ENCODE measurements at regions not wholly inside any gene's neighbourhood (a gene's known extent, or its start where the extent isn't known, plus 50 kb on each side); places are given as distances from the start of the nearest gene placed in this dataset.

- ATAC-seq (ENCODE audit: low read depth), result no peak
- H3K9me3 ChIP-seq (ENCODE audit: severe bottlenecking), result no peaks in the 10 kb centered on the region
- no peaks in the 10 kb centered on the region for H3K4me1 ChIP-seq (ENCODE audit: insufficient read depth, poor library complexity, severe bottlenecking)
- H3K36me3 ChIP-seq (ENCODE audit: low read depth), result no peaks in the 10 kb centered on the region
- H3K27ac ChIP-seq (ENCODE audit: poor library complexity, severe bottlenecking), result no peak overlapping the region
- no peaks in the 10 kb centered on the region for H3K27me3 ChIP-seq (ENCODE audit: insufficient read depth, poor library complexity, severe bottlenecking)
- DNase-seq (ENCODE audit: low spot score), result no peak
- H3K4me3 ChIP-seq (ENCODE audit: severe bottlenecking), result no peak overlapping the region
- TF ChIP-seq CTCF (IDR thresholded peaks at IDR 0.05; ENCODE audit: poor library complexity, severe bottlenecking), result no peak
These were observed 594.1 kb upstream of the FAT1 start for GRCh38 chr4:187317799-187318198.

- no peak for TF ChIP-seq CTCF (IDR thresholded peaks at IDR 0.05; ENCODE audit: poor library complexity, severe bottlenecking)
- Histone ChIP-seq H3K27ac (ENCODE audit: poor library complexity, severe bottlenecking) (no peak overlapping the region), H3K9me3 (ENCODE audit: severe bottlenecking) (no peaks in the 10 kb centered on the region), H3K36me3 (ENCODE audit: low read depth) (no peaks in the 10 kb centered on the region), H3K27me3 (ENCODE audit: insufficient read depth, poor library complexity, severe bottlenecking) (no peaks in the 10 kb centered on the region), H3K4me3 (ENCODE audit: severe bottlenecking) (no peak overlapping the region), H3K4me1 (ENCODE audit: insufficient read depth, poor library complexity, severe bottlenecking) (no peaks in the 10 kb centered on the region)
- DNase-seq (ENCODE audit: low spot score), result no peak
- ATAC-seq (ENCODE audit: low read depth), result no peak
These were observed 598.1 kb upstream of the FAT1 start for GRCh38 chr4:187321711-187322110.

GRCh38 chr4:187332141-187332540 lies 608.5 kb upstream of the FAT1 start:
- H3K36me3 ChIP-seq (ENCODE audit: low read depth), result no peaks in the 10 kb centered on the region
- H3K4me1 ChIP-seq (ENCODE audit: insufficient read depth, poor library complexity, severe bottlenecking), result no peaks in the 10 kb centered on the region
- TF ChIP-seq CTCF (IDR thresholded peaks at IDR 0.05; ENCODE audit: poor library complexity, severe bottlenecking), result no peak
- H3K27ac ChIP-seq (ENCODE audit: poor library complexity, severe bottlenecking), result no peak overlapping the region
- no peak for ATAC-seq (ENCODE audit: low read depth)
- no peaks in the 10 kb centered on the region for H3K9me3 ChIP-seq (ENCODE audit: severe bottlenecking)
- no peaks in the 10 kb centered on the region for H3K27me3 ChIP-seq (ENCODE audit: insufficient read depth, poor library complexity, severe bottlenecking)
- H3K4me3 ChIP-seq (ENCODE audit: severe bottlenecking), result no peak overlapping the region
- no peak for DNase-seq (ENCODE audit: low spot score)

GRCh38 chr4:187333151-187333550 lies 609.5 kb upstream of the FAT1 start:
- Histone ChIP-seq H3K36me3 (ENCODE audit: low read depth) (no peaks in the 10 kb centered on the region), H3K9me3 (ENCODE audit: severe bottlenecking) (no peaks in the 10 kb centered on the region), H3K27ac (ENCODE audit: poor library complexity, severe bottlenecking) (no peak overlapping the region), H3K27me3 (ENCODE audit: insufficient read depth, poor library complexity, severe bottlenecking) (no peaks in the 10 kb centered on the region), H3K4me1 (ENCODE audit: insufficient read depth, poor library complexity, severe bottlenecking) (no peaks in the 10 kb centered on the region), H3K4me3 (ENCODE audit: severe bottlenecking) (no peak overlapping the region)
- no peak for TF ChIP-seq CTCF (IDR thresholded peaks at IDR 0.05; ENCODE audit: poor library complexity, severe bottlenecking)
- ATAC-seq (ENCODE audit: low read depth) (no peak), DNase-seq (ENCODE audit: low spot score) (no peak)

- Histone ChIP-seq H3K9me3 (ENCODE audit: severe bottlenecking) (no peaks in the 10 kb centered on the region), H3K27ac (ENCODE audit: poor library complexity, severe bottlenecking) (no peak overlapping the region), H3K4me3 (ENCODE audit: severe bottlenecking) (no peak overlapping the region), H3K27me3 (ENCODE audit: insufficient read depth, poor library complexity, severe bottlenecking) (no peaks in the 10 kb centered on the region), H3K4me1 (ENCODE audit: insufficient read depth, poor library complexity, severe bottlenecking) (no peaks in the 10 kb centered on the region), H3K36me3 (ENCODE audit: low read depth) (no peaks in the 10 kb centered on the region)
- no peak for TF ChIP-seq CTCF (IDR thresholded peaks at IDR 0.05; ENCODE audit: poor library complexity, severe bottlenecking)
- DNase-seq (ENCODE audit: low spot score), result no peak
- no peak for ATAC-seq (ENCODE audit: low read depth)
These were observed 611.7 kb upstream of the FAT1 start for GRCh38 chr4:187335339-187335738.

All from RWPE2 (cell line).